Mucosa of rectum (tissue), 2 donors: ENCODE measurements at regions not wholly inside any gene's neighbourhood (a gene's known extent, or its start where the extent isn't known, plus 50 kb on each side); places are given as distances from the start of the nearest gene placed in this dataset.

ENCODE experiments used
- H3K27ac ChIP-seq, 2 donors: one replicate each; pipeline ENCODE4 v1.7.0; 2013; ENCODE audit warnings: inconsistent platforms in 2 of 2, low read depth in 2 of 2, low read length in 2 of 2
- H3K27me3 ChIP-seq, 2 donors: one replicate each; pipeline ENCODE4 v1.7.0; 2013; ENCODE audit warnings: low read length in 2 of 2; ENCODE audit not compliant: control insufficient read depth in 2 of 2, insufficient read depth in 2 of 2
- H3K36me3 ChIP-seq, 2 donors: one replicate each; pipeline ENCODE4 v1.7.0; 2013; ENCODE audit warnings: low read length in 2 of 2; ENCODE audit not compliant: control insufficient read depth in 2 of 2, insufficient read depth in 2 of 2
- H3K4me1 ChIP-seq, 2 donors: one replicate each; pipeline ENCODE4 v1.7.0; 2013; ENCODE audit warnings: low read length in 2 of 2, mild to moderate bottlenecking in 1 of 2; ENCODE audit not compliant: control insufficient read depth in 2 of 2, insufficient read depth in 2 of 2
- H3K4me3 ChIP-seq, 2 donors: one replicate each; pipeline ENCODE4 v1.7.0; 2013; ENCODE audit warnings: low read length in 2 of 2
- H3K9ac ChIP-seq, 2 donors: one replicate each; pipeline ENCODE4 v1.7.0; 2013; ENCODE audit warnings: low read length in 2 of 2, low read depth in 1 of 2, mild to moderate bottlenecking in 1 of 2
- H3K9me3 ChIP-seq, 2 donors: one replicate each; pipeline ENCODE4 v1.7.0; 2013; ENCODE audit warnings: low read length in 2 of 2; ENCODE audit not compliant: control insufficient read depth in 2 of 2
- donor health status: healthy.
- donor health status: Normal muscosa, but diverticular disease.

GRCh38 chr11:116112087-116112935, 608.1 kb upstream of the CADM1 start:
- Histone ChIP-seq H3K27ac (no peak overlapping the region), H3K9ac (no peak overlapping the region), H3K4me1 (no peaks in the 10 kb centered on the region), H3K4me3 (no peak overlapping the region), H3K36me3 (no peaks in the 10 kb centered on the region), H3K9me3 (peaks cover 2% of the 10 kb centered on the region in 2 donors), H3K27me3 (no peaks in the 10 kb centered on the region)

GRCh38 chr11:116111546-116111945, 607.3 kb upstream of the CADM1 start:
- Histone ChIP-seq H3K27ac (no peak overlapping the region), H3K4me3 (no peak overlapping the region), H3K36me3 (no peaks in the 10 kb centered on the region), H3K9me3 (peaks cover 2% of the 10 kb centered on the region in 2 donors), H3K9ac (no peak overlapping the region), H3K4me1 (no peaks in the 10 kb centered on the region), H3K27me3 (no peaks in the 10 kb centered on the region)

GRCh38 chr11:116110802-116111201, 606.6 kb upstream of the CADM1 start:
- no peak overlapping the region for H3K4me3 ChIP-seq
- H3K4me1 ChIP-seq, result no peaks in the 10 kb centered on the region
- H3K9ac ChIP-seq, result no peak overlapping the region
- peaks cover 2% of the 10 kb centered on the region in 2 donors for H3K9me3 ChIP-seq
- H3K27me3 ChIP-seq, result no peaks in the 10 kb centered on the region
- no peaks in the 10 kb centered on the region for H3K36me3 ChIP-seq
- H3K27ac ChIP-seq, result no peak overlapping the region

GRCh38 chr11:116110356-116110755, 606.1 kb upstream of the CADM1 start:
- no peak overlapping the region for H3K27ac ChIP-seq
- H3K27me3 ChIP-seq, result no peaks in the 10 kb centered on the region
- no peak overlapping the region for H3K9ac ChIP-seq

GRCh38 chr11:116109228-116109627, 605.0 kb upstream of the CADM1 start:
- Histone ChIP-seq H3K4me1 (no peaks in the 10 kb centered on the region), H3K4me3 (no peak overlapping the region), H3K9ac (no peak overlapping the region), H3K27ac (no peak overlapping the region), H3K9me3 (peaks cover 2% of the 10 kb centered on the region in 2 donors), H3K36me3 (no peaks in the 10 kb centered on the region), H3K27me3 (no peaks in the 10 kb centered on the region)

More at GRCh38 chr11:116110356-116110755, 606.1 kb upstream of the CADM1 start:
- Histone ChIP-seq H3K4me1 (no peaks in the 10 kb centered on the region), H3K36me3 (no peaks in the 10 kb centered on the region), H3K9me3 (peaks cover 2% of the 10 kb centered on the region in 2 donors), H3K4me3 (no peak overlapping the region)

GRCh38 chr11:116108161-116108560, 603.9 kb upstream of the CADM1 start:
- no peaks in the 10 kb centered on the region for H3K36me3 ChIP-seq

GRCh38 chr11:116107229-116107628, 603.0 kb upstream of the CADM1 start:
- Histone ChIP-seq H3K4me1 (no peaks in the 10 kb centered on the region), H3K27ac (no peak overlapping the region), H3K27me3 (no peaks in the 10 kb centered on the region), H3K9me3 (no peaks in the 10 kb centered on the region), H3K4me3 (no peak overlapping the region), H3K36me3 (no peaks in the 10 kb centered on the region), H3K9ac (no peak overlapping the region)

More at GRCh38 chr11:116108161-116108560, 603.9 kb upstream of the CADM1 start:
- H3K4me3 ChIP-seq, result no peak overlapping the region
- no peaks in the 10 kb centered on the region for H3K4me1 ChIP-seq
- no peaks in the 10 kb centered on the region for H3K9me3 ChIP-seq
- H3K27ac ChIP-seq, result no peak overlapping the region
- no peaks in the 10 kb centered on the region for H3K27me3 ChIP-seq
- no peak overlapping the region for H3K9ac ChIP-seq

- Histone ChIP-seq H3K4me1 (no peaks in the 10 kb centered on the region), H3K9ac (no peak overlapping the region), H3K4me3 (no peak overlapping the region), H3K9me3 (no peaks in the 10 kb centered on the region), H3K27me3 (no peaks in the 10 kb centered on the region), H3K36me3 (no peaks in the 10 kb centered on the region), H3K27ac (no peak overlapping the region)
These were observed 600.4 kb upstream of the CADM1 start for GRCh38 chr11:116104498-116105174.

- no peaks in the 10 kb centered on the region for H3K9me3 ChIP-seq
- no peak overlapping the region for H3K27ac ChIP-seq
- no peak overlapping the region for H3K4me3 ChIP-seq
- H3K9ac ChIP-seq, result no peak overlapping the region
- H3K4me1 ChIP-seq, result no peaks in the 10 kb centered on the region
- no peaks in the 10 kb centered on the region for H3K36me3 ChIP-seq
- no peaks in the 10 kb centered on the region for H3K27me3 ChIP-seq
These were observed 597.7 kb upstream of the CADM1 start for GRCh38 chr11:116101902-116102301.

- Histone ChIP-seq H3K36me3 (no peaks in the 10 kb centered on the region), H3K27ac (no peak overlapping the region)
These were observed 595.8 kb upstream of the CADM1 start for GRCh38 chr11:116100016-116100415.

More at GRCh38 chr11:116100016-116100415, 595.8 kb upstream of the CADM1 start:
- no peaks in the 10 kb centered on the region for H3K4me1 ChIP-seq
- no peaks in the 10 kb centered on the region for H3K9me3 ChIP-seq
- no peak overlapping the region for H3K9ac ChIP-seq
- no peak overlapping the region for H3K4me3 ChIP-seq
- no peaks in the 10 kb centered on the region for H3K27me3 ChIP-seq
